Bronchial epithelial cell (primary cell): ENCODE measurements at regions not wholly inside any gene's neighbourhood (a gene's known extent, or its start where the extent isn't known, plus 50 kb on each side); places are given as distances from the start of the nearest gene placed in this dataset.
A peak's percentile ranks its signal among the peaks of the same experiment; 100 is the strongest.

ENCODE experiments used
- DNase-seq: peaks from one replicate; pipeline ENCODE4 v3.0.0-alpha.2; 2010; ENCODE audit warnings: low read depth
- FAIRE-seq: peaks from 2 replicates; lab custom pipeline; 2011; peaks lifted over from hg19 to GRCh38; lab: Jason Lieb, UNC
- H3K27me3 ChIP-seq: 2 replicates; pipeline ENCODE4 v1.5.1; 2011; ENCODE audit warnings: low read length; ENCODE audit not compliant: control insufficient read depth, insufficient read depth
- H3K36me3 ChIP-seq: 2 replicates; pipeline ENCODE4 v1.5.1; 2011; ENCODE audit warnings: low read length; ENCODE audit not compliant: control insufficient read depth, insufficient read depth
- H3K4me3 ChIP-seq: 2 replicates; pipeline ENCODE4 v1.5.1; 2011; ENCODE audit warnings: mild to moderate bottlenecking, low read depth, low read length, control low read depth
- TF ChIP-seq, protein P1 (sequence below): IDR thresholded peaks from 2 replicates; pipeline ENCODE4 v1.5.1; 2011; ENCODE audit warnings: mild to moderate bottlenecking, moderate library complexity, low read length, control low read depth, inconsistent platforms; ENCODE audit not compliant: insufficient read depth, severe bottlenecking

DNA sequence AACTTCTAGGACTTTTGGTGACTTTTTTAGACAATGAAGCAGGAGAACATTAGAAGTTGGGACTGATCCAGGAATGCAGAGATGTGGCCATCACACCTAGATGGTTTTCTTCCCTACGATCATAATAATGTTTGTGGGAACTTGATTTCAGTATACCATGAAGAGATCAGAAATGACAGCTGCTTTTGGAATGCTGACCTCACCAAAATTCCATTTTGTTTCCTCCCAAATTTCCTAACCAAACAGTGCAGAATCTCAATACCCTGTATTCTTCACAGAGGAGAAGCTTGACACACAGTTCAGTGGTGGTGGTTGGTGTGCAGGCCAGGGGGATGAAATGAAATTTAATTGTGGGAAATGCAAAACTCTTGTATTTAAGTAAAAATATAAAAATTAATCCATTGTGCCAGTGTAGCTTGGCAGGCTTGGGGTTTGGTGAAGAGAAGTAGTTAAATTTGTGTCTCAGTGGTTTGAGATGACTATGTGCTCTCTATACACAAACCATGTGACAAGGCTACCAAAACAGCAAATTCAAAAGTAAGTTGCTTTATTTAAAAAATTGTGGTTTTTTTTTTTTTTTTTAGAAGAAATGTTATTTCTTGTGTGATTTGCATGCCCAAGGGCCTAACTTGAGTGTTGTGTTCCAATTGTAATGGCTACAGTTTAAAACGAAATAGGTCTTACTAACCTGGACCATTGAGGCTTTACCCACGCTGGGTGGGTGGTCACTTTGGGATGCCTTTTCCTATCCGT lies 252.4 kb downstream of the LPIN1 start:
- Histone ChIP-seq H3K36me3 (no peaks in the 10 kb centered on the region), H3K27me3 (no peaks in the 10 kb centered on the region), H3K4me3 (no peak overlapping the region)
- no peak for FAIRE-seq
- TF ChIP-seq, protein P1, sequence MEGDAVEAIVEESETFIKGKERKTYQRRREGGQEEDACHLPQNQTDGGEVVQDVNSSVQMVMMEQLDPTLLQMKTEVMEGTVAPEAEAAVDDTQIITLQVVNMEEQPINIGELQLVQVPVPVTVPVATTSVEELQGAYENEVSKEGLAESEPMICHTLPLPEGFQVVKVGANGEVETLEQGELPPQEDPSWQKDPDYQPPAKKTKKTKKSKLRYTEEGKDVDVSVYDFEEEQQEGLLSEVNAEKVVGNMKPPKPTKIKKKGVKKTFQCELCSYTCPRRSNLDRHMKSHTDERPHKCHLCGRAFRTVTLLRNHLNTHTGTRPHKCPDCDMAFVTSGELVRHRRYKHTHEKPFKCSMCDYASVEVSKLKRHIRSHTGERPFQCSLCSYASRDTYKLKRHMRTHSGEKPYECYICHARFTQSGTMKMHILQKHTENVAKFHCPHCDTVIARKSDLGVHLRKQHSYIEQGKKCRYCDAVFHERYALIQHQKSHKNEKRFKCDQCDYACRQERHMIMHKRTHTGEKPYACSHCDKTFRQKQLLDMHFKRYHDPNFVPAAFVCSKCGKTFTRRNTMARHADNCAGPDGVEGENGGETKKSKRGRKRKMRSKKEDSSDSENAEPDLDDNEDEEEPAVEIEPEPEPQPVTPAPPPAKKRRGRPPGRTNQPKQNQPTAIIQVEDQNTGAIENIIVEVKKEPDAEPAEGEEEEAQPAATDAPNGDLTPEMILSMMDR, result no peak
- no peak for DNase-seq

DNA sequence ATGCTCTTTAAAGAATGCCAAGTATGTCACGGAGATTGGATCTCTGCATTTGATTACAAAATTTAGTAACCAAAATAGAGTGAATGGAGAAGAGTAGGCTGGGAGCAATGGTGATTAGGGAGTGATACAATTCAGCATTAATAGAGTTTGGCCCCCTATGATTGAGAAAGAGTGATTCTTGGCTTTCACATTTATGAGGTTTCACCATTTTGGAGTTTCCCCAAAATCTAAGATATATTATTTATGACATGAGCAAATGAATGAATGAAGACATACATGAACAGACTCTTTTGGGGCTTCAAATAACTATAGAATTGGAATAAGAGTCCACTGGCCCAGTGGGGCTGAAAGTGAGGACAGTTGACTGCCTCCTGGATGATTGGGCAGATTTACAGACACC lies 255.2 kb downstream of the LPIN1 start:
- Histone ChIP-seq H3K4me3 (no peak overlapping the region), H3K36me3 (no peaks in the 10 kb centered on the region), H3K27me3 (no peaks in the 10 kb centered on the region)
- DNase-seq (no peak), FAIRE-seq (no peak)
- TF ChIP-seq, protein P1, result no peak

GRCh38 chr2:12002215-12002614 lies 255.8 kb downstream of the LPIN1 start:
- FAIRE-seq, result no peak
- Histone ChIP-seq H3K27me3 (no peaks in the 10 kb centered on the region), H3K36me3 (no peaks in the 10 kb centered on the region), H3K4me3 (no peak overlapping the region)
- TF ChIP-seq, protein P1, result no peak
- DNase-seq, result no peak

DNA sequence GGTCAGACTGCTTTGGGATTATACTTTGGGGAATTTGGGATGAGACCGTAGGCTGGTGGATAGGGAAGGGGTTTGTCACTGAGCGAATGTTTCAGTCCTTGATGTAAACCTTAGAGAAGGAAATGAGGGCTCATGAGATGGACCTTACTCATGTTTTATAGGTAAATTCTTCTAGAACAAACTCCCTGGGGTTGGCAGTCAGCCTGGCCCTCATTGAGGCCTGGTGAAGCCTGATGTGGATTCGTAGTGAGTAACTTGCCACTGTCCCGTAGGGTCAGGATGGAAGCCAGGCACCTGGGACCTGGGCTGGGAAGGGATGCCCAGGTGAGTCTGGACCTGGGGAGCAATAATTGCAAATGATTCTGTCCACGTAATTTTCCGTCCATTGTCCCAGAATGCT lies 258.3 kb downstream of the LPIN1 start:
- H3K27me3 ChIP-seq, result no peaks in the 10 kb centered on the region
- no peak overlapping the region for H3K4me3 ChIP-seq
- FAIRE-seq (no peak), DNase-seq (no peak)
- TF ChIP-seq, protein P1, result no peak
- no peaks in the 10 kb centered on the region for H3K36me3 ChIP-seq

- H3K4me3 ChIP-seq, result no peak overlapping the region
- H3K36me3 ChIP-seq, result no peaks in the 10 kb centered on the region
- no peak for FAIRE-seq
- DNase-seq, result peak; percentile 72
- no peaks in the 10 kb centered on the region for H3K27me3 ChIP-seq
- TF ChIP-seq, protein P1, result no peak
Observed at GRCh38 chr2:12005886-12006681, 259.7 kb downstream of the LPIN1 start.
